IMR-90 (cell line): ENCODE measurements at regions not wholly inside any gene's neighbourhood (a gene's known extent, or its start where the extent isn't known, plus 50 kb on each side); places are given as distances from the start of the nearest gene placed in this dataset.

Experiments
- BHLHE40 ChIP-seq: fragments of 150-350 bp; IDR thresholded peaks from 2 replicates; pipeline ENCODE4 v1.6.1; 2016; ENCODE audit warnings: mild to moderate bottlenecking, low read depth, low read length
- CEBPB ChIP-seq: IDR thresholded peaks from 2 replicates; pipeline ENCODE4 v1.6.1; 2012; ENCODE audit warnings: low read depth, low read length, improper control_type of control experiment
- CTCF ChIP-seq: conservative IDR thresholded peaks from 2 replicates; pipeline ENCODE4 v1.5.1; 2012; ENCODE audit warnings: mild to moderate bottlenecking, low read depth, low read length, improper control_type of control experiment
- FOS ChIP-seq: fragments of 150-350 bp; IDR thresholded peaks from 2 replicates; pipeline ENCODE4 v1.6.1; 2016; ENCODE audit warnings: low read depth, low read length
- MAZ ChIP-seq: IDR thresholded peaks from 2 replicates; pipeline ENCODE4 v1.6.1; 2012; ENCODE audit warnings: low read depth, mild to moderate bottlenecking, low read length, improper control_type of control experiment, moderate library complexity, borderline replicate concordance
- NFE2L2 ChIP-seq: fragments of 150-350 bp; IDR thresholded peaks from 2 replicates; pipeline ENCODE4 v1.6.1; 2016; ENCODE audit warnings: low read depth, mild to moderate bottlenecking, low read length
- POLR2A ChIP-seq: IDR thresholded peaks from 2 replicates; pipeline ENCODE4 v1.6.1; 2012; ENCODE audit warnings: mild to moderate bottlenecking, low read depth, low read length
- RAD21 ChIP-seq: IDR thresholded peaks from 2 replicates; pipeline ENCODE4 v1.6.1; 2012; ENCODE audit warnings: low read length, improper control_type of control experiment
- RCOR1 ChIP-seq: IDR thresholded peaks from 2 replicates; pipeline ENCODE4 v1.6.1; 2012; ENCODE audit warnings: mild to moderate bottlenecking, low read length, improper control_type of control experiment; ENCODE audit not compliant: insufficient replicate concordance
- RFX5 ChIP-seq: IDR thresholded peaks from 2 replicates; pipeline ENCODE4 v1.8.0; 2012; ENCODE audit warnings: low read depth, mild to moderate bottlenecking, low read length, moderate library complexity
- USF2 ChIP-seq: fragments of 150-350 bp; IDR thresholded peaks from 2 replicates; pipeline ENCODE4 v1.6.1; 2017; ENCODE audit warnings: mild to moderate bottlenecking, antibody characterized with exemption, low read length, low read depth
- TF ChIP-seq, protein P1 (sequence below): fragments of 150-350 bp; IDR thresholded peaks from 2 replicates; pipeline ENCODE4 v1.6.1; 2016; ENCODE audit warnings: low read depth, mild to moderate bottlenecking, low read length, moderate library complexity, borderline replicate concordance

DNA sequence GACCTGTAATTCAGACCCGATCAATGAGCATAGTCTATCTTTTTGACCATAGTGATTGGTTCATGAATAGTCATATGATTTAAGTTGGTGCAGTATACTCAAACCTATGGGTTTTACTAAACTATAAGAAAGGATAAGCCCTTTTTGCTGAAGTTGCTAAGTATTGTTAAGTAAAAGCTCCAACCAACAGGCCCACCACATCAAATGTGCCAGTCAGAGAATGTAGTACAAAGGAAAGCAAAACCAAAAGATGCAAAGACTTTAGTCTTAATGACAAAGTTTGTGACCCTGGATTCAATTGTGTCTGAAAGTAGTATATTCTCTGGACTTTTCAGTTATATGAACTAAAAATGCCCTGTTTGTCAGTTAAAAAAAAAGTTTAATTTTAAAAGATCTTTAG, 208.1 kb upstream of the TET2 start:
- TF ChIP-seq POLR2A: no peak
- TF ChIP-seq RAD21: no peak
- no peak for TF ChIP-seq CTCF
- TF ChIP-seq RCOR1: no peak
- TF ChIP-seq CEBPB: no peak
- TF ChIP-seq USF2: no peak
- no peak for TF ChIP-seq BHLHE40
- TF ChIP-seq FOS: no peak
- TF ChIP-seq, protein P1, sequence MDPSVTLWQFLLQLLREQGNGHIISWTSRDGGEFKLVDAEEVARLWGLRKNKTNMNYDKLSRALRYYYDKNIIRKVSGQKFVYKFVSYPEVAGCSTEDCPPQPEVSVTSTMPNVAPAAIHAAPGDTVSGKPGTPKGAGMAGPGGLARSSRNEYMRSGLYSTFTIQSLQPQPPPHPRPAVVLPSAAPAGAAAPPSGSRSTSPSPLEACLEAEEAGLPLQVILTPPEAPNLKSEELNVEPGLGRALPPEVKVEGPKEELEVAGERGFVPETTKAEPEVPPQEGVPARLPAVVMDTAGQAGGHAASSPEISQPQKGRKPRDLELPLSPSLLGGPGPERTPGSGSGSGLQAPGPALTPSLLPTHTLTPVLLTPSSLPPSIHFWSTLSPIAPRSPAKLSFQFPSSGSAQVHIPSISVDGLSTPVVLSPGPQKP: no peak
- no peak for TF ChIP-seq MAZ
- TF ChIP-seq RFX5: no peak
- no peak for TF ChIP-seq NFE2L2
